Suprapubic skin (tissue), 4 donors: ENCODE measurements at regions not wholly inside any gene's neighbourhood (a gene's known extent, or its start where the extent isn't known, plus 50 kb on each side); places are given as distances from the start of the nearest gene placed in this dataset.

Experiments used
- DNase-seq, 2 donors: peaks; one replicate each; pipeline ENCODE4 v3.0.0-alpha.2; 2019; ENCODE audit warnings: low spot score in 2 of 2
- H3K27ac ChIP-seq: fragments of 200-600 bp; sonication (generic); one replicate; pipeline ENCODE4 v1.5.1; 2019
- H3K27me3 ChIP-seq: fragments of 200-600 bp; sonication (generic); one replicate; pipeline ENCODE4 v1.5.1; 2019
- H3K36me3 ChIP-seq: fragments of 200-600 bp; sonication (generic); one replicate; pipeline ENCODE4 v1.5.1; 2019
- H3K4me1 ChIP-seq: fragments of 200-600 bp; sonication (generic); one replicate; pipeline ENCODE4 v1.5.1; 2019
- H3K4me3 ChIP-seq: fragments of 200-600 bp; sonication (generic); one replicate; pipeline ENCODE4 v1.5.1; 2019; ENCODE audit warnings: mild to moderate bottlenecking
- H3K9me3 ChIP-seq: fragments of 200-600 bp; sonication (generic); one replicate; pipeline ENCODE4 v1.5.1; 2019
- CTCF ChIP-seq, 2 donors: fragments of 200-600 bp in 1 of 2; fragments of 450-650 bp in 1 of 2; sonication (generic) in 1 of 2; IDR thresholded peaks; one replicate each; pipeline ENCODE4 v1.5.1; 2016 to 2019; ENCODE audit warnings: antibody characterized with exemption in 2 of 2, mild to moderate bottlenecking in 1 of 2, moderate library complexity in 1 of 2
- EP300 ChIP-seq: sonication (generic); formaldehyde crosslinking; IDR thresholded peaks from one replicate; pipeline ENCODE4 v1.6.1; 2017; ENCODE audit warnings: antibody characterized with exemption
- POLR2A ChIP-seq, 2 donors: fragments of 450-650 bp; IDR thresholded peaks; one replicate each; pipeline ENCODE4 v1.6.1; 2017; ENCODE audit warnings: antibody characterized with exemption in 2 of 2, mild to moderate bottlenecking in 2 of 2, moderate library complexity in 2 of 2
- POLR2AphosphoS5 ChIP-seq, 3 donors: sonication (generic); formaldehyde crosslinking; IDR thresholded peaks; one replicate each; pipeline ENCODE4 v1.6.1; 2017; ENCODE audit warnings: antibody characterized with exemption in 3 of 3
- WGBS: methylation state at CpG from one replicate; pipeline ENCODE4 v1.1.5; 2018; 5-methylcytosine and 5-hydroxymethylcytosine counted together

GRCh38 chr5:23451156-23451555 is 56.3 kb upstream of the PRDM9 start:
- Histone ChIP-seq H3K4me3 (no peak overlapping the region), H3K4me1 (no peaks in the 10 kb centered on the region), H3K9me3 (no peaks in the 10 kb centered on the region), H3K27ac (no peak overlapping the region), H3K27me3 (no peaks in the 10 kb centered on the region), H3K36me3 (no peaks in the 10 kb centered on the region)
- 56% methylated on average over 1 of the region's 1 CpG for WGBS
- DNase-seq, result no peak
- no peak for TF ChIP-seq POLR2A (IDR thresholded peaks at IDR 0.05)
- TF ChIP-seq CTCF (IDR thresholded peaks at IDR 0.05), result no peak
- TF ChIP-seq POLR2AphosphoS5 (IDR thresholded peaks at IDR 0.05), result no peak
- no peak for TF ChIP-seq EP300

GRCh38 chr5:23450187-23450586 is 57.2 kb upstream of the PRDM9 start:
- 54% methylated on average over 4 of the region's 4 CpGs for WGBS
- Histone ChIP-seq H3K27me3 (no peaks in the 10 kb centered on the region), H3K4me1 (no peaks in the 10 kb centered on the region), H3K9me3 (no peaks in the 10 kb centered on the region), H3K27ac (no peak overlapping the region), H3K36me3 (no peaks in the 10 kb centered on the region), H3K4me3 (no peak overlapping the region)
- no peak for TF ChIP-seq POLR2A (IDR thresholded peaks at IDR 0.05)
- TF ChIP-seq CTCF (IDR thresholded peaks at IDR 0.05), result no peak
- no peak for DNase-seq

- H3K36me3 ChIP-seq, result no peaks in the 10 kb centered on the region
- H3K27me3 ChIP-seq, result no peaks in the 10 kb centered on the region
- TF ChIP-seq POLR2A (IDR thresholded peaks at IDR 0.05) (no peak), POLR2AphosphoS5 (IDR thresholded peaks at IDR 0.05) (no peak), EP300 (no peak), CTCF (IDR thresholded peaks at IDR 0.05) (no peak)
- no peak overlapping the region for H3K27ac ChIP-seq
- no peak overlapping the region for H3K4me3 ChIP-seq
- no peak for DNase-seq
- H3K9me3 ChIP-seq, result no peaks in the 10 kb centered on the region
- no peaks in the 10 kb centered on the region for H3K4me1 ChIP-seq
Observed at GRCh38 chr5:23448627-23449026, 58.8 kb upstream of the PRDM9 start.

GRCh38 chr5:23446424-23446823 is 61.0 kb upstream of the PRDM9 start:
- Histone ChIP-seq H3K27ac (no peak overlapping the region), H3K4me1 (no peaks in the 10 kb centered on the region), H3K9me3 (no peaks in the 10 kb centered on the region), H3K4me3 (no peak overlapping the region), H3K36me3 (no peaks in the 10 kb centered on the region), H3K27me3 (no peaks in the 10 kb centered on the region)
- WGBS, result 44% methylated on average over 6 of the region's 6 CpGs
- DNase-seq, result no peak
- TF ChIP-seq CTCF (IDR thresholded peaks at IDR 0.05) (no peak), EP300 (no peak), POLR2AphosphoS5 (IDR thresholded peaks at IDR 0.05) (no peak), POLR2A (IDR thresholded peaks at IDR 0.05) (no peak)

GRCh38 chr5:23445573-23445972 is 61.8 kb upstream of the PRDM9 start:
- Histone ChIP-seq H3K4me1 (no peaks in the 10 kb centered on the region), H3K27ac (no peak overlapping the region), H3K4me3 (no peak overlapping the region), H3K27me3 (no peaks in the 10 kb centered on the region), H3K36me3 (no peaks in the 10 kb centered on the region), H3K9me3 (no peaks in the 10 kb centered on the region)
- 40% methylated on average over 1 of the region's 1 CpG for whole genome bisulfite sequencing
- no peak for DNase-seq
- TF ChIP-seq EP300 (no peak), CTCF (IDR thresholded peaks at IDR 0.05) (no peak), POLR2A (IDR thresholded peaks at IDR 0.05) (no peak), POLR2AphosphoS5 (IDR thresholded peaks at IDR 0.05) (no peak)
